ENCODE measurements at regions not wholly inside any gene's neighbourhood (a gene's known extent, or its start where the extent isn't known, plus 50 kb on each side); places are given as distances from the start of the nearest gene placed in this dataset.

- CTCF ChIA-PET, result no interaction called here
- DNase-seq (ENCODE audit: low spot score), result no peak
- no peak overlapping the region for H3K27ac ChIP-seq
- TF ChIP-seq CTCF (conservative IDR thresholded peaks at IDR 0.05; ENCODE audit: low read depth), result no peak
- POLR2A ChIA-PET (ENCODE audit: low non-redundant PET), result no interaction called here
Measured at GRCh38 chr11:15584158-15584557, 469.4 kb downstream of the INSC start.

GRCh38 chr11:15585602-15586331, 471.0 kb downstream of the INSC start:
- no peak for DNase-seq (ENCODE audit: low spot score)
- CTCF ChIA-PET, result interaction anchor here (0.6 kb wide), 1 partner anchor 14 kb away, joined by 3 read pairs; no protein-coding TSS in a partner anchor
- POLR2A ChIA-PET (ENCODE audit: low non-redundant PET), result no interaction called here
- no peak overlapping the region for H3K27ac ChIP-seq
- no peak for TF ChIP-seq CTCF (conservative IDR thresholded peaks at IDR 0.05; ENCODE audit: low read depth)

GRCh38 chr11:15586741-15587473, 472.2 kb downstream of the INSC start:
- TF ChIP-seq CTCF (conservative IDR thresholded peaks at IDR 0.05; ENCODE audit: low read depth), result no peak
- H3K27ac ChIP-seq, result no peak overlapping the region
- ChIA-PET POLR2A (ENCODE audit: low non-redundant PET) (interaction anchor here (0.7 kb wide), 1 partner anchor 635 kb away, joined by 4 read pairs; no protein-coding TSS in a partner anchor), CTCF (no interaction called here)
- DNase-seq (ENCODE audit: low spot score), result no peak

GRCh38 chr11:15589070-15589626, 474.4 kb downstream of the INSC start:
- no peak for DNase-seq (ENCODE audit: low spot score)
- CTCF ChIA-PET, result interaction anchor here (0.6 kb wide), 1 partner anchor 328 kb away, joined by 3 read pairs; no protein-coding TSS in a partner anchor
- TF ChIP-seq CTCF (conservative IDR thresholded peaks at IDR 0.05; ENCODE audit: low read depth), result no peak
- POLR2A ChIA-PET (ENCODE audit: low non-redundant PET), result interaction anchor here (0.7 kb wide), 1 partner anchor 70 kb away, joined by 4 read pairs; no protein-coding TSS in a partner anchor
- H3K27ac ChIP-seq, result no peak overlapping the region

- POLR2A ChIA-PET (ENCODE audit: low non-redundant PET), result no interaction called here
- no peak overlapping the region for H3K27ac ChIP-seq
- CTCF ChIA-PET, result no interaction called here
- no peak for TF ChIP-seq CTCF (conservative IDR thresholded peaks at IDR 0.05; ENCODE audit: low read depth)
- DNase-seq (ENCODE audit: low spot score), result no peak
Measured at GRCh38 chr11:15590132-15590531, 475.4 kb downstream of the INSC start.

- no peak for TF ChIP-seq CTCF (conservative IDR thresholded peaks at IDR 0.05; ENCODE audit: low read depth)
- H3K27ac ChIP-seq, result no peak overlapping the region
- DNase-seq (ENCODE audit: low spot score), result no peak
- ChIA-PET CTCF (no interaction called here), POLR2A (ENCODE audit: low non-redundant PET) (no interaction called here)
Measured at GRCh38 chr11:15591112-15591537, 476.4 kb downstream of the INSC start.

All from RWPE1 (cell line).